ENCODE measurements at regions not wholly inside any gene's neighbourhood (a gene's known extent, or its start where the extent isn't known, plus 50 kb on each side); places are given as distances from the start of the nearest gene placed in this dataset.

GRCh38 chr4:111712093-111712677, 433.1 kb upstream of the FAM241A start:
- DNase-seq = no peak
- CTCF ChIA-PET = no interaction called here
- Histone ChIP-seq H3K4me3 (ENCODE audit: low read length) (no peak overlapping the region), H3K9me3 (ENCODE audit: low read length) (no peaks in the 10 kb centered on the region), H3K27ac (ENCODE audit: low read depth, low read length) (no peak overlapping the region), H3K27me3 (ENCODE audit: insufficient read depth, low read length, poor library complexity, severe bottlenecking) (no peaks in the 10 kb centered on the region), H3K36me3 (ENCODE audit: insufficient read depth, low read length) (no peaks in the 10 kb centered on the region), H3K4me1 (ENCODE audit: insufficient read depth, low read length) (no peaks in the 10 kb centered on the region)
- Mint-ChIP-seq H3K36me3 (no peaks in the 10 kb centered on the region), H3K27ac (no peak overlapping the region), H3K4me1 (no peaks in the 10 kb centered on the region), H3K27me3 (no peaks in the 10 kb centered on the region), H3K4me3 (no peak overlapping the region), H3K9me3 (peaks cover 0 to 10% (median 3%) of the 10 kb centered on the region in 5 donors)
- POLR2A ChIA-PET = no interaction called here

GRCh38 chr4:111713276-111713675, 432.0 kb upstream of the FAM241A start:
- no peaks in the 10 kb centered on the region for H3K4me1 Mint-ChIP-seq
- Histone ChIP-seq H3K4me3 (ENCODE audit: low read length) (no peak overlapping the region), H3K27ac (ENCODE audit: low read depth, low read length) (no peak overlapping the region), H3K36me3 (ENCODE audit: insufficient read depth, low read length) (no peaks in the 10 kb centered on the region), H3K27me3 (ENCODE audit: insufficient read depth, low read length, poor library complexity, severe bottlenecking) (no peaks in the 10 kb centered on the region), H3K9me3 (ENCODE audit: low read length) (no peaks in the 10 kb centered on the region), H3K4me1 (ENCODE audit: insufficient read depth, low read length) (no peaks in the 10 kb centered on the region)
- no peak overlapping the region for H3K27ac Mint-ChIP-seq
- no peak for DNase-seq
- ChIA-PET CTCF (no interaction called here), POLR2A (no interaction called here)
- H3K4me3 Mint-ChIP-seq = no peak overlapping the region
- no peaks in the 10 kb centered on the region for H3K27me3 Mint-ChIP-seq
- H3K9me3 Mint-ChIP-seq = peaks cover 0 to 10% (median 3%) of the 10 kb centered on the region in 5 donors
- no peaks in the 10 kb centered on the region for H3K36me3 Mint-ChIP-seq

GRCh38 chr4:111717921-111718320, 427.3 kb upstream of the FAM241A start:
- H3K27ac ChIP-seq (ENCODE audit: low read depth, low read length) = no peak overlapping the region
- H3K27me3 ChIP-seq (ENCODE audit: insufficient read depth, low read length, poor library complexity, severe bottlenecking) = no peaks in the 10 kb centered on the region
- H3K4me1 Mint-ChIP-seq = no peaks in the 10 kb centered on the region
- no peak for DNase-seq
- peaks cover 0 to 13% (median 3%) of the 10 kb centered on the region in 5 donors for H3K9me3 Mint-ChIP-seq
- H3K36me3 Mint-ChIP-seq = no peaks in the 10 kb centered on the region
- H3K9me3 ChIP-seq (ENCODE audit: low read length) = no peaks in the 10 kb centered on the region
- ChIA-PET POLR2A (no interaction called here), CTCF (no interaction called here)
- H3K27ac Mint-ChIP-seq = no peak overlapping the region
- no peaks in the 10 kb centered on the region for H3K27me3 Mint-ChIP-seq
- H3K4me3 Mint-ChIP-seq = no peak overlapping the region
- no peaks in the 10 kb centered on the region for H3K4me1 ChIP-seq (ENCODE audit: insufficient read depth, low read length)
- H3K4me3 ChIP-seq (ENCODE audit: low read length) = no peak overlapping the region
- no peaks in the 10 kb centered on the region for H3K36me3 ChIP-seq (ENCODE audit: insufficient read depth, low read length)

- Mint-ChIP-seq H3K9me3 (peaks cover 0 to 16% (median 3%) of the 10 kb centered on the region in 5 donors), H3K4me3 (no peak overlapping the region), H3K36me3 (no peaks in the 10 kb centered on the region), H3K4me1 (no peaks in the 10 kb centered on the region), H3K27ac (no peak overlapping the region), H3K27me3 (no peaks in the 10 kb centered on the region)
- no peak overlapping the region for H3K27ac ChIP-seq (ENCODE audit: low read depth, low read length)
- H3K4me1 ChIP-seq (ENCODE audit: insufficient read depth, low read length) = no peaks in the 10 kb centered on the region
- CTCF ChIA-PET = no interaction called here
- H3K27me3 ChIP-seq (ENCODE audit: insufficient read depth, low read length, poor library complexity, severe bottlenecking) = no peaks in the 10 kb centered on the region
- POLR2A ChIA-PET = no interaction called here
- no peaks in the 10 kb centered on the region for H3K9me3 ChIP-seq (ENCODE audit: low read length)
- DNase-seq = no peak
- H3K4me3 ChIP-seq (ENCODE audit: low read length) = no peak overlapping the region
- H3K36me3 ChIP-seq (ENCODE audit: insufficient read depth, low read length) = no peaks in the 10 kb centered on the region
These were observed 426.3 kb upstream of the FAM241A start for GRCh38 chr4:111718763-111719559.

GRCh38 chr4:111720866-111721265, 424.4 kb upstream of the FAM241A start:
- Histone ChIP-seq H3K9me3 (ENCODE audit: low read length) (no peaks in the 10 kb centered on the region), H3K27me3 (ENCODE audit: insufficient read depth, low read length, poor library complexity, severe bottlenecking) (no peaks in the 10 kb centered on the region), H3K36me3 (ENCODE audit: insufficient read depth, low read length) (no peaks in the 10 kb centered on the region), H3K27ac (ENCODE audit: low read depth, low read length) (no peak overlapping the region), H3K4me3 (ENCODE audit: low read length) (no peak overlapping the region), H3K4me1 (ENCODE audit: insufficient read depth, low read length) (no peaks in the 10 kb centered on the region)
- no peak overlapping the region for H3K27ac Mint-ChIP-seq
- H3K27me3 Mint-ChIP-seq = no peaks in the 10 kb centered on the region
- DNase-seq = no peak
- H3K4me1 Mint-ChIP-seq = no peaks in the 10 kb centered on the region
- H3K4me3 Mint-ChIP-seq = no peak overlapping the region
- H3K9me3 Mint-ChIP-seq = peaks cover 0 to 16% (median 3%) of the 10 kb centered on the region in 5 donors
- ChIA-PET CTCF (no interaction called here), POLR2A (no interaction called here)
- H3K36me3 Mint-ChIP-seq = no peaks in the 10 kb centered on the region

- no peaks in the 10 kb centered on the region for H3K36me3 Mint-ChIP-seq
- no peak for DNase-seq
- peaks cover 0 to 13% (median 0%) of the 10 kb centered on the region in 5 donors for H3K9me3 Mint-ChIP-seq
- H3K4me1 Mint-ChIP-seq = no peaks in the 10 kb centered on the region
- no peaks in the 10 kb centered on the region for H3K27me3 Mint-ChIP-seq
- Histone ChIP-seq H3K36me3 (ENCODE audit: insufficient read depth, low read length) (no peaks in the 10 kb centered on the region), H3K4me3 (ENCODE audit: low read length) (no peak overlapping the region), H3K27me3 (ENCODE audit: insufficient read depth, low read length, poor library complexity, severe bottlenecking) (no peaks in the 10 kb centered on the region), H3K27ac (ENCODE audit: low read depth, low read length) (no peak overlapping the region), H3K4me1 (ENCODE audit: insufficient read depth, low read length) (no peaks in the 10 kb centered on the region), H3K9me3 (ENCODE audit: low read length) (no peaks in the 10 kb centered on the region)
- no peak overlapping the region for H3K4me3 Mint-ChIP-seq
- H3K27ac Mint-ChIP-seq = no peak overlapping the region
- POLR2A ChIA-PET = no interaction called here
- CTCF ChIA-PET = no interaction called here
These were observed 423.0 kb upstream of the FAM241A start for GRCh38 chr4:111722213-111722720.

GRCh38 chr4:111736516-111736915, 408.7 kb upstream of the FAM241A start:
- peaks cover 0 to 17% (median 2%) of the 10 kb centered on the region in 5 donors for H3K9me3 Mint-ChIP-seq
- no peaks in the 10 kb centered on the region for H3K4me1 Mint-ChIP-seq
- no peak overlapping the region for H3K27ac Mint-ChIP-seq
- DNase-seq = no peak
- no peak overlapping the region for H3K27ac ChIP-seq (ENCODE audit: low read depth, low read length)
- CTCF ChIA-PET = no interaction called here
- no peaks in the 10 kb centered on the region for H3K27me3 ChIP-seq (ENCODE audit: insufficient read depth, low read length, poor library complexity, severe bottlenecking)
- H3K4me3 ChIP-seq (ENCODE audit: low read length) = no peak overlapping the region
- H3K9me3 ChIP-seq (ENCODE audit: low read length) = no peaks in the 10 kb centered on the region
- H3K36me3 Mint-ChIP-seq = no peaks in the 10 kb centered on the region
- H3K4me1 ChIP-seq (ENCODE audit: insufficient read depth, low read length) = no peaks in the 10 kb centered on the region
- H3K4me3 Mint-ChIP-seq = no peak overlapping the region
- POLR2A ChIA-PET = no interaction called here
- no peaks in the 10 kb centered on the region for H3K36me3 ChIP-seq (ENCODE audit: insufficient read depth, low read length)
- H3K27me3 Mint-ChIP-seq = peaks cover 0 to 1% of the 10 kb centered on the region in 2 donors

GRCh38 chr4:111744847-111745246, 400.4 kb upstream of the FAM241A start:
- H3K27ac ChIP-seq (ENCODE audit: low read depth, low read length) = no peak overlapping the region
- H3K4me3 ChIP-seq (ENCODE audit: low read length) = no peak overlapping the region
- H3K9me3 ChIP-seq (ENCODE audit: low read length) = no peaks in the 10 kb centered on the region
- Mint-ChIP-seq H3K9me3 (peaks cover 0 to 12% (median 0%) of the 10 kb centered on the region in 5 donors), H3K4me1 (no peaks in the 10 kb centered on the region), H3K4me3 (no peak overlapping the region), H3K27me3 (no peaks in the 10 kb centered on the region), H3K27ac (no peak overlapping the region), H3K36me3 (no peaks in the 10 kb centered on the region)
- H3K27me3 ChIP-seq (ENCODE audit: insufficient read depth, low read length, poor library complexity, severe bottlenecking) = no peaks in the 10 kb centered on the region
- ChIA-PET CTCF (no interaction called here), POLR2A (no interaction called here)
- no peaks in the 10 kb centered on the region for H3K4me1 ChIP-seq (ENCODE audit: insufficient read depth, low read length)
- H3K36me3 ChIP-seq (ENCODE audit: insufficient read depth, low read length) = no peaks in the 10 kb centered on the region
- DNase-seq = no peak
